ENCODE measurements at regions not wholly inside any gene's neighbourhood (a gene's known extent, or its start where the extent isn't known, plus 50 kb on each side); places are given as distances from the start of the nearest gene placed in this dataset.

- Histone ChIP-seq H3K27ac (ENCODE audit: control insufficient read depth, insufficient read depth, low read length) (no peak overlapping the region), H3K4me3 (ENCODE audit: control insufficient read depth in 2 of 3, extremely low read depth in 1 of 3, insufficient read depth in 2 of 3, low read depth in 1 of 3, low read length in 3 of 3) (no peak overlapping the region), H4K20me1 (ENCODE audit: control insufficient read depth, extremely low read depth, insufficient read depth, low read length) (no peaks in the 10 kb centered on the region), H3K27me3 (ENCODE audit: control insufficient read depth, extremely low read depth, insufficient read depth, low read length) (no peaks in the 10 kb centered on the region), H3K4me1 (ENCODE audit: control insufficient read depth, extremely low read depth, insufficient read depth, low read length) (peaks cover 11% of the 10 kb centered on the region), H3K4me2 (ENCODE audit: control insufficient read depth, extremely low read depth, insufficient read depth, low read depth, low read length) (peak overlapping the region; percentile 37), H3K36me3 (ENCODE audit: control insufficient read depth in 2 of 2, extremely low read depth in 1 of 2, insufficient read depth in 2 of 2, low read length in 2 of 2) (no peaks in the 10 kb centered on the region), H3K79me2 (ENCODE audit: control insufficient read depth, insufficient read depth, low read length) (no peaks in the 10 kb centered on the region), H3K9ac (ENCODE audit: control insufficient read depth, extremely low read depth, insufficient read depth, low read length) (no peak overlapping the region), H2AFZ (ENCODE audit: control insufficient read depth, low read length) (peak overlapping the region; percentile 60), H3K9me3 (ENCODE audit: control insufficient read depth, low read depth, low read length) (no peaks in the 10 kb centered on the region), H3K9me1 (ENCODE audit: control insufficient read depth, extremely low read depth, insufficient read depth, low read length) (no peaks in the 10 kb centered on the region)
- DNase-seq (ENCODE audit: low read depth, low spot score) (no peak), FAIRE-seq (peak; percentile 82)
- dilution Hi-C loops (cut with MboI; ENCODE audit: extremely low pct_ligation_motif_present, low sequenced_read_pairs): no loop called here
- no peak for TF ChIP-seq CTCF (optimal IDR thresholded peaks at IDR 0.05 in 1 of 3, IDR thresholded peaks at IDR 0.05 in 1 of 3, conservative IDR thresholded peaks at IDR 0.05 in 1 of 3; ENCODE audit: extremely low read depth in 1 of 3, insufficient read depth in 2 of 3, low read length in 3 of 3)
- no peak for TF ChIP-seq EZH2 (IDR thresholded peaks at IDR 0.05; ENCODE audit: low read length)
Observed at GRCh38 chr9:108374626-108375025, 481.2 kb downstream of the ACTL7B start.

DNA sequence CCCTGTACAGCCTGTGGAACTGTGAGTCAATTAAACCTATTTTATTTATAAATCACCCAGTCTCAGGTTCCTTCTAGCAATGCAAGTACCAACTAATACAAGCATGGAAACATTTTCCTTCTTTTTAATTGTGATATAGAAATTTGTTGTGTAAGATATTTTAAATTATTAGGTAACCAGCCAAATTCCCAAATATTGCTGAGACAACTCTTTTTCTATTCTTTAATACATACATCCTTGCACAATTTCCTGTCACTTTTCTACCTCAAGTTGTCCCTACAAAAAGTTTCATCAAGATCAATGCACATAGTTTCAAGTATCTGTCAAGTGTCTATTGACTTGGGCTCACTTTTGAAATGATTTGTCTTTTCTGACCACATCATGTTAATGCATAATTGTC is 488.6 kb downstream of the ACTL7B start:
- Histone ChIP-seq H3K9me3 (ENCODE audit: control insufficient read depth, low read depth, low read length) (no peaks in the 10 kb centered on the region), H3K36me3 (ENCODE audit: control insufficient read depth in 2 of 2, extremely low read depth in 1 of 2, insufficient read depth in 2 of 2, low read length in 2 of 2) (no peaks in the 10 kb centered on the region), H3K9ac (ENCODE audit: control insufficient read depth, extremely low read depth, insufficient read depth, low read length) (no peak overlapping the region), H3K79me2 (ENCODE audit: control insufficient read depth, insufficient read depth, low read length) (no peaks in the 10 kb centered on the region), H3K27ac (ENCODE audit: control insufficient read depth, insufficient read depth, low read length) (no peak overlapping the region), H3K4me1 (ENCODE audit: control insufficient read depth, extremely low read depth, insufficient read depth, low read length) (no peaks in the 10 kb centered on the region), H4K20me1 (ENCODE audit: control insufficient read depth, extremely low read depth, insufficient read depth, low read length) (no peaks in the 10 kb centered on the region), H3K27me3 (ENCODE audit: control insufficient read depth, extremely low read depth, insufficient read depth, low read length) (no peaks in the 10 kb centered on the region), H2AFZ (ENCODE audit: control insufficient read depth, low read length) (no peak overlapping the region), H3K4me3 (ENCODE audit: control insufficient read depth in 2 of 3, extremely low read depth in 1 of 3, insufficient read depth in 2 of 3, low read depth in 1 of 3, low read length in 3 of 3) (no peak overlapping the region), H3K4me2 (ENCODE audit: control insufficient read depth, extremely low read depth, insufficient read depth, low read depth, low read length) (no peak overlapping the region), H3K9me1 (ENCODE audit: control insufficient read depth, extremely low read depth, insufficient read depth, low read length) (no peaks in the 10 kb centered on the region)
- no peak for TF ChIP-seq CTCF (optimal IDR thresholded peaks at IDR 0.05 in 1 of 3, IDR thresholded peaks at IDR 0.05 in 1 of 3, conservative IDR thresholded peaks at IDR 0.05 in 1 of 3; ENCODE audit: extremely low read depth in 1 of 3, insufficient read depth in 2 of 3, low read length in 3 of 3)
- TF ChIP-seq EZH2 (IDR thresholded peaks at IDR 0.05; ENCODE audit: low read length): no peak
- FAIRE-seq (peak; percentile 29), DNase-seq (ENCODE audit: low read depth, low spot score) (no peak)
- dilution Hi-C loops (cut with MboI; ENCODE audit: extremely low pct_ligation_motif_present, low sequenced_read_pairs): no loop called here

Measured in keratinocyte (primary cell).